GM12878 (cell line): ENCODE measurements at regions not wholly inside any gene's neighbourhood (a gene's known extent, or its start where the extent isn't known, plus 50 kb on each side); places are given as distances from the start of the nearest gene placed in this dataset.

Experiments used
- ATAC-seq: fragments of 200-7000 bp; cut with Tn5 transposase; 3 replicates; pipeline ENCODE4 v1.9.1; 2020; ENCODE audit warnings: mild to moderate bottlenecking, moderate library complexity
- BruUV-seq: library from RNA; stranded (reverse); fragments of 400-500 nt; replicated peaks from 2 replicates; lab custom pipeline; 2021; lab: Mats Ljungman, UMichigan
- CTCF ChIA-PET: fragments of 300-600 bp; sonication (Branson Sonifier 250); formaldehyde crosslinking; extraction: SDS; loops from one replicate; lab custom pipeline; 2021; ENCODE audit warnings: inconsistent platforms; lab: Yijun Ruan, JAX
- POLR2A ChIA-PET: fragments of 350-600 bp; formaldehyde crosslinking; extraction: SDS; loops from one replicate; lab custom pipeline; 2021; ENCODE audit warnings: inconsistent platforms; lab: Charles Lee
- RAD21 ChIA-PET: fragments of 300-600 bp; sonication (Branson Sonifier 250); formaldehyde crosslinking; loops from one replicate; lab custom pipeline; 2023; ENCODE audit warnings: antibody characterized with exemption; ENCODE audit not compliant: unreplicated experiment; lab: Charles Lee
- SMC1A ChIA-PET: fragments of 300-600 bp; sonication (Branson Sonifier 250); formaldehyde crosslinking; loops from one replicate; lab custom pipeline; 2023; ENCODE audit not compliant: unreplicated experiment, uncharacterized antibody; lab: Charles Lee
- DNase-seq: peaks from one replicate; pipeline ENCODE4 v3.0.0-alpha.2; 2011; ENCODE audit warnings: low read depth, low spot score
- FAIRE-seq: peaks from 3 replicates; lab custom pipeline; 2011; peaks lifted over from hg19 to GRCh38; lab: Jason Lieb, UNC
- H2AFZ ChIP-seq: 2 replicates; pipeline ENCODE4 v1.6.0; 2011; ENCODE audit warnings: low read depth, low read length, control low read depth; ENCODE audit not compliant: control insufficient read depth
- H3K27ac ChIP-seq: 2 replicates; pipeline ENCODE4 v1.5.1; 2011; ENCODE audit warnings: control low read depth; ENCODE audit not compliant: control insufficient read depth, insufficient read depth
- H3K27me3 ChIP-seq, 2 experiments: replicated peaks in 1 of 2; 2 replicates each; pipeline versions ENCODE4 v1.6.0 to v1.6.1; 2011; ENCODE audit warnings: low read length in 1 of 2; ENCODE audit not compliant: control insufficient read depth in 2 of 2, insufficient read depth in 2 of 2
- H3K36me3 ChIP-seq, 2 experiments: 2 replicates each; pipeline ENCODE4 v1.5.1; 2011; ENCODE audit warnings: low read length in 1 of 2; ENCODE audit not compliant: control insufficient read depth in 2 of 2, insufficient read depth in 2 of 2
- H3K4me1 ChIP-seq: 2 replicates; pipeline ENCODE4 v1.6.1; 2011; ENCODE audit warnings: mild to moderate bottlenecking, low read length, moderate library complexity, mixed read lengths; ENCODE audit not compliant: control insufficient read depth, insufficient read depth
- H3K4me2 ChIP-seq: 2 replicates; pipeline ENCODE4 v1.6.0; 2011; ENCODE audit warnings: control low read depth; ENCODE audit not compliant: control insufficient read depth, insufficient read depth
- H3K4me3 ChIP-seq: fragments of 200-600 bp; sonication (generic); 2 replicates; pipeline ENCODE4 v1.5.1; 2016
- H3K79me2 ChIP-seq: 2 replicates; pipeline ENCODE4 v1.6.0; 2011; ENCODE audit warnings: low read length; ENCODE audit not compliant: control insufficient read depth, insufficient read depth
- H3K9ac ChIP-seq: 2 replicates; pipeline ENCODE4 v1.8.0; 2011; ENCODE audit warnings: low read length, control low read depth, mixed read lengths; ENCODE audit not compliant: control insufficient read depth, insufficient read depth
- H3K9me3 ChIP-seq: replicated peaks from 3 replicates; pipeline ENCODE4 v1.5.1; 2011; ENCODE audit warnings: mild to moderate bottlenecking, low read length; ENCODE audit not compliant: control insufficient read depth, insufficient read depth
- H4K20me1 ChIP-seq: 2 replicates; pipeline ENCODE4 v1.6.0; 2011; ENCODE audit not compliant: control insufficient read depth, insufficient read depth
- ASH2L ChIP-seq: fragments of 300-600, 200-600 bp; sonication (generic); IDR thresholded peaks from 2 replicates; pipeline ENCODE4 v1.6.1; 2017; ENCODE audit warnings: low read depth, mild to moderate bottlenecking, borderline replicate concordance
- JUNB ChIP-seq: IDR thresholded peaks from 2 replicates; pipeline ENCODE4 v1.6.1; 2016; ENCODE audit warnings: antibody characterized with exemption, mild to moderate bottlenecking
- MTA2 ChIP-seq: fragments of 450-650 bp; IDR thresholded peaks from 2 replicates; pipeline ENCODE4 v1.6.1; 2016; ENCODE audit warnings: low read depth, mild to moderate bottlenecking, moderate library complexity
- MYB ChIP-seq: fragments of 150-350 bp; IDR thresholded peaks from 2 replicates; pipeline ENCODE4 v1.6.1; 2014; ENCODE audit warnings: mild to moderate bottlenecking, low read depth, low read length, borderline replicate concordance
- NBN ChIP-seq: fragments of 450-650 bp; IDR thresholded peaks from 2 replicates; pipeline ENCODE4 v1.6.1; 2016
- POLR2AphosphoS2 ChIP-seq: IDR thresholded peaks from 2 replicates; pipeline ENCODE4 v1.6.1; 2011; ENCODE audit warnings: low read depth, mild to moderate bottlenecking, low read length, improper control_type of control experiment, moderate library complexity
- POU2F2 ChIP-seq: IDR thresholded peaks from 3 replicates; pipeline ENCODE4 v1.6.1; 2011; ENCODE audit warnings: low read depth, mild to moderate bottlenecking, low read length, borderline replicate concordance
- RBBP5 ChIP-seq: fragments of 200-600 bp; sonication (generic); conservative IDR thresholded peaks from 2 replicates; pipeline ENCODE4 v1.6.1; 2016
- TAF1 ChIP-seq: IDR thresholded peaks from 2 replicates; pipeline ENCODE4 v1.6.1; 2011; ENCODE audit warnings: mild to moderate bottlenecking, low read depth, low read length, borderline replicate concordance
- TCF12 ChIP-seq: IDR thresholded peaks from 2 replicates; pipeline ENCODE4 v1.6.1; 2011; ENCODE audit warnings: low read depth, mild to moderate bottlenecking, low read length
- WGBS: methylation state at CpG from one replicate; pipeline ENCODE4 v1.1.6; 2016; ENCODE audit warnings: low lambda C conversion rate; ENCODE audit not compliant: insufficient replicate concordance, insufficient coverage; ENCODE audit errors: missing lambda C conversion rate; 5-methylcytosine and 5-hydroxymethylcytosine counted together
- in situ Hi-C: fragments of 300-500 bp; cut with MboI; formaldehyde crosslinking; loops from 9 replicates; pipeline ENCODE4 v1.14.3; 2018; ENCODE audit warnings: mixed read lengths
- intact Hi-C: fragments of 100-400 bp; cut with micrococcal nuclease; formaldehyde crosslinking; loops from one replicate; pipeline ENCODE4 v1.14.2; 2022; ENCODE audit not compliant: unreplicated experiment
- TF ChIP-seq, protein P1 (sequence below): fragments of 450-650 bp; formaldehyde crosslinking; IDR thresholded peaks from 2 replicates; pipeline ENCODE4 v1.5.0; 2022; ENCODE audit warnings: mild to moderate bottlenecking, missing genetic modification characterization
- TF ChIP-seq, protein P2 (sequence below): fragments of 450-650 bp; IDR thresholded peaks from 2 replicates; pipeline ENCODE4 v1.6.1; 2016; ENCODE audit warnings: mild to moderate bottlenecking
- TF ChIP-seq, protein P3 (sequence below): fragments of 450-650 bp; IDR thresholded peaks from 2 replicates; pipeline ENCODE4 v1.6.1; 2017; ENCODE audit warnings: borderline replicate concordance
- TF ChIP-seq, protein P4 (sequence below): fragments of 450-650 bp; IDR thresholded peaks from 2 replicates; pipeline ENCODE4 v1.6.1; 2016; ENCODE audit warnings: mild to moderate bottlenecking, moderate library complexity, borderline replicate concordance

DNA sequence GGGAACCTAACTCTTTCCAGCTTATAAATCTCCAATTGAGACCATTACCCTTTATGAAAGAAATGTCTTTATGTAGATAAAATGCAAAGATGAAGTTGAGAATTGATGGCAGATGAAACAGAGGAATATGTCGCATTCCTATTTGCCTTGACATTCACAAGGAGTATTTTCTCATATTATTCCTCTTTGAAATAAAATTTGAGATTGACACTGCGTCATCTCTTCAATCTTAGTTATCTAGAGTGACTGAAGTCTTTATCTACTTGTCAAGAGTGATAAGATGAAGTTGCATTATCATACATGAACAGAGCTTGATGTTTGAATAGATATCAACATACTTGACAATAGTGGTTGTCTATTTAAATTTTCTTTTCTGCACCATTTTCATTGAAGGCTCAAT, 574.4 kb upstream of the SOX9 start:
- BruUV-seq: no TSS peak
- Histone ChIP-seq H3K4me2 (no peak overlapping the region), H3K4me1 (no peaks in the 10 kb centered on the region), H3K27ac (no peak overlapping the region), H3K9ac (no peak overlapping the region), H3K27me3 (no peaks in the 10 kb centered on the region), H2AFZ (no peak overlapping the region), H4K20me1 (no peaks in the 10 kb centered on the region), H3K9me3 (no peaks in the 10 kb centered on the region; the same call in 2 of the 3 replicates), H3K4me3 (no peak overlapping the region), H3K79me2 (no peaks in the 10 kb centered on the region), H3K36me3 (no peaks in the 10 kb centered on the region)
- 3% methylated on average over 2 of the region's 2 CpGs for WGBS
- SMC1A ChIA-PET: no interaction called here
- FAIRE-seq (no peak), ATAC-seq (no peak), DNase-seq (no peak)
- intact Hi-C loops (no loop called here), in situ Hi-C loops (no loop called here)
- CTCF ChIA-PET: no interaction called here
- POLR2A ChIA-PET: no interaction called here
- RAD21 ChIA-PET: no interaction called here
- TF ChIP-seq, protein P1, sequence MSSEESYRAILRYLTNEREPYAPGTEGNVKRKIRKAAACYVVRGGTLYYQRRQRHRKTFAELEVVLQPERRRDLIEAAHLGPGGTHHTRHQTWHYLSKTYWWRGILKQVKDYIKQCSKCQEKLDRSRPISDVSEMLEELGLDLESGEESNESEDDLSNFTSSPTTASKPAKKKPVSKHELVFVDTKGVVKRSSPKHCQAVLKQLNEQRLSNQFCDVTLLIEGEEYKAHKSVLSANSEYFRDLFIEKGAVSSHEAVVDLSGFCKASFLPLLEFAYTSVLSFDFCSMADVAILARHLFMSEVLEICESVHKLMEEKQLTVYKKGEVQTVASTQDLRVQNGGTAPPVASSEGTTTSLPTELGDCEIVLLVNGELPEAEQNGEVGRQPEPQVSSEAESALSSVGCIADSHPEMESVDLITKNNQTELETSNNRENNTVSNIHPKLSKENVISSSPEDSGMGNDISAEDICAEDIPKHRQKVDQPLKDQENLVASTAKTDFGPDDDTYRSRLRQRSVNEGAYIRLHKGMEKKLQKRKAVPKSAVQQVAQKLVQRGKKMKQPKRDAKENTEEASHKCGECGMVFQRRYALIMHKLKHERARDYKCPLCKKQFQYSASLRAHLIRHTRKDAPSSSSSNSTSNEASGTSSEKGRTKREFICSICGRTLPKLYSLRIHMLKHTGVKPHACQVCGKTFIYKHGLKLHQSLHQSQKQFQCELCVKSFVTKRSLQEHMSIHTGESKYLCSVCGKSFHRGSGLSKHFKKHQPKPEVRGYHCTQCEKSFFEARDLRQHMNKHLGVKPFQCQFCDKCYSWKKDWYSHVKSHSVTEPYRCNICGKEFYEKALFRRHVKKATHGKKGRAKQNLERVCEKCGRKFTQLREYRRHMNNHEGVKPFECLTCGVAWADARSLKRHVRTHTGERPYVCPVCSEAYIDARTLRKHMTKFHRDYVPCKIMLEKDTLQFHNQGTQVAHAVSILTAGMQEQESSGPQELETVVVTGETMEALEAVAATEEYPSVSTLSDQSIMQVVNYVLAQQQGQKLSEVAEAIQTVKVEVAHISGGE: no peak
- no peak for TF ChIP-seq MYB
- TF ChIP-seq, protein P2, sequence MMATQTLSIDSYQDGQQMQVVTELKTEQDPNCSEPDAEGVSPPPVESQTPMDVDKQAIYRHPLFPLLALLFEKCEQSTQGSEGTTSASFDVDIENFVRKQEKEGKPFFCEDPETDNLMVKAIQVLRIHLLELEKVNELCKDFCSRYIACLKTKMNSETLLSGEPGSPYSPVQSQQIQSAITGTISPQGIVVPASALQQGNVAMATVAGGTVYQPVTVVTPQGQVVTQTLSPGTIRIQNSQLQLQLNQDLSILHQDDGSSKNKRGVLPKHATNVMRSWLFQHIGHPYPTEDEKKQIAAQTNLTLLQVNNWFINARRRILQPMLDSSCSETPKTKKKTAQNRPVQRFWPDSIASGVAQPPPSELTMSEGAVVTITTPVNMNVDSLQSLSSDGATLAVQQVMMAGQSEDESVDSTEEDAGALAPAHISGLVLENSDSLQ: no peak
- TF ChIP-seq JUNB: no peak
- TF ChIP-seq RBBP5: no peak
- TF ChIP-seq NBN: no peak
- TF ChIP-seq ASH2L: no peak
- TF ChIP-seq, protein P3, sequence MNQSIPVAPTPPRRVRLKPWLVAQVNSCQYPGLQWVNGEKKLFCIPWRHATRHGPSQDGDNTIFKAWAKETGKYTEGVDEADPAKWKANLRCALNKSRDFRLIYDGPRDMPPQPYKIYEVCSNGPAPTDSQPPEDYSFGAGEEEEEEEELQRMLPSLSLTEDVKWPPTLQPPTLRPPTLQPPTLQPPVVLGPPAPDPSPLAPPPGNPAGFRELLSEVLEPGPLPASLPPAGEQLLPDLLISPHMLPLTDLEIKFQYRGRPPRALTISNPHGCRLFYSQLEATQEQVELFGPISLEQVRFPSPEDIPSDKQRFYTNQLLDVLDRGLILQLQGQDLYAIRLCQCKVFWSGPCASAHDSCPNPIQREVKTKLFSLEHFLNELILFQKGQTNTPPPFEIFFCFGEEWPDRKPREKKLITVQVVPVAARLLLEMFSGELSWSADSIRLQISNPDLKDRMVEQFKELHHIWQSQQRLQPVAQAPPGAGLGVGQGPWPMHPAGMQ: no peak
- TF ChIP-seq TAF1: no peak
- no peak for TF ChIP-seq TCF12
- TF ChIP-seq MTA2: no peak
- TF ChIP-seq POU2F2: no peak
- no peak for TF ChIP-seq POLR2AphosphoS2
- TF ChIP-seq, protein P4, sequence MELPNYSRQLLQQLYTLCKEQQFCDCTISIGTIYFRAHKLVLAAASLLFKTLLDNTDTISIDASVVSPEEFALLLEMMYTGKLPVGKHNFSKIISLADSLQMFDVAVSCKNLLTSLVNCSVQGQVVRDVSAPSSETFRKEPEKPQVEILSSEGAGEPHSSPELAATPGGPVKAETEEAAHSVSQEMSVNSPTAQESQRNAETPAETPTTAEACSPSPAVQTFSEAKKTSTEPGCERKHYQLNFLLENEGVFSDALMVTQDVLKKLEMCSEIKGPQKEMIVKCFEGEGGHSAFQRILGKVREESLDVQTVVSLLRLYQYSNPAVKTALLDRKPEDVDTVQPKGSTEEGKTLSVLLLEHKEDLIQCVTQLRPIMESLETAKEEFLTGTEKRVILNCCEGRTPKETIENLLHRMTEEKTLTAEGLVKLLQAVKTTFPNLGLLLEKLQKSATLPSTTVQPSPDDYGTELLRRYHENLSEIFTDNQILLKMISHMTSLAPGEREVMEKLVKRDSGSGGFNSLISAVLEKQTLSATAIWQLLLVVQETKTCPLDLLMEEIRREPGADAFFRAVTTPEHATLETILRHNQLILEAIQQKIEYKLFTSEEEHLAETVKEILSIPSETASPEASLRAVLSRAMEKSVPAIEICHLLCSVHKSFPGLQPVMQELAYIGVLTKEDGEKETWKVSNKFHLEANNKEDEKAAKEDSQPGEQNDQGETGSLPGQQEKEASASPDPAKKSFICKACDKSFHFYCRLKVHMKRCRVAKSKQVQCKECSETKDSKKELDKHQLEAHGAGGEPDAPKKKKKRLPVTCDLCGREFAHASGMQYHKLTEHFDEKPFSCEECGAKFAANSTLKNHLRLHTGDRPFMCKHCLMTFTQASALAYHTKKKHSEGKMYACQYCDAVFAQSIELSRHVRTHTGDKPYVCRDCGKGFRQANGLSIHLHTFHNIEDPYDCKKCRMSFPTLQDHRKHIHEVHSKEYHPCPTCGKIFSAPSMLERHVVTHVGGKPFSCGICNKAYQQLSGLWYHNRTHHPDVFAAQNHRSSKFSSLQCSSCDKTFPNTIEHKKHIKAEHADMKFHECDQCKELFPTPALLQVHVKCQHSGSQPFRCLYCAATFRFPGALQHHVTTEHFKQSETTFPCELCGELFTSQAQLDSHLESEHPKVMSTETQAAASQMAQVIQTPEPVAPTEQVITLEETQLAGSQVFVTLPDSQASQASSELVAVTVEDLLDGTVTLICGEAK: no peak
